NCI-H2107 (cell line): ENCODE measurements at regions not wholly inside any gene's neighbourhood (a gene's known extent, or its start where the extent isn't known, plus 50 kb on each side); places are given as distances from the start of the nearest gene placed in this dataset.

Experiments
- DNase-seq: peaks from one replicate; lab custom pipeline; 2025; lab: John Stamatoyannopoulos, UW

DNA sequence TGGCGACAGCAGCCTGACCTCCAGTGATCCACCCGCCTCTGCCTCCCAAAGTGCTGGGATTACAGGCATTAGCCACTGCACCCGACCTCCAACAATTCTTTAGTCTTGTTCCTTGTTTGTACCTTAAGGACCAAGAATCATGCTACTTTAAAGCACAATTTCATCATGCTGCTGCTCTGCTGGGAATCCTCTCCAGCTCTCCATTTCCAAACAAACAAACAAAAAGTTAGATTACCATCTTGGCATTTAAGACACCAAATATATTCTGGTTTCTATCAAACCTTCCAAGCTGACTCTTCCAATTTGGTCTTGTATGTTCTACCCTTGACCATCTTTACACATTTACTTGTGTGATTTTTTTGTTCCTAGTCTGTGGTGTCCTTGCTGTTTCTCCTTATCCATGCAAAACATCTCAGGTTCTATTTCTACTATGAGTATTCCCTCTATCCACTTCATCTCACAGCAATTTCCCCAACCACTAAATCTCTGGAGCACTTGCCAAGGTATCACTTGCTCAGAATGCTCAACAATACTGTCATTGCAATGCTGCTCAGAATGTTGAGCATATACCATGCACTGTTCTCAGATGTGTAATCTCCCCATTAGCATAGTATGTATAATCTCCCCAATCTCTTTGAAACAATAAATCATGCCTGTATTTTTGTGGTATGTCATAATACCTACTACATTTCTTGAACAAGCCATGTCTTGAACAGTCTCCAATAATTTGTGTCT lies 73.2 kb upstream of the GALNT5 start:
- DNase-seq = no peak

GRCh38 chr2:157185476-157186227 lies 71.9 kb upstream of the GALNT5 start:
- no peak for DNase-seq

GRCh38 chr2:157190151-157190550 lies 67.4 kb upstream of the GALNT5 start:
- DNase-seq = no peak

DNA sequence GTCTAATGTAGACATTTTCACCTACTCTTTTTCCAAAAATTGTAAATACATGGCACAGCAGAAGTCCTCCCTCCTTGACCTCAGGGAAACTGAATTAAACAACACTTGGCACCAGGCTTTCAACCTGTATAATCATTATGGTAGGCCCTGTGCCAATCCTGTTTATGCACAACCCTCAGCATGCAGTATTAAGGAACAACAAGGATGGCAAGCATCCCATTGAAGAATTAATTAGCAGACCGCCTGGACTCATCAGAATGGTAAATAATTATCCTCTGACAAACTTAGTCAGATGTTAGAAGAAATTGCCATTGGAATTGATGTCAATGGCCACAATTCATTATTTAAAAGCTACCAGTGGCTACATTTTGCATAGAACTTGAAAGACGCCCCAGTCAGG lies 66.3 kb upstream of the GALNT5 start:
- DNase-seq = no peak

- DNase-seq = no peak
These were observed 64.8 kb upstream of the GALNT5 start for GRCh38 chr2:157192445-157193423.

DNA sequence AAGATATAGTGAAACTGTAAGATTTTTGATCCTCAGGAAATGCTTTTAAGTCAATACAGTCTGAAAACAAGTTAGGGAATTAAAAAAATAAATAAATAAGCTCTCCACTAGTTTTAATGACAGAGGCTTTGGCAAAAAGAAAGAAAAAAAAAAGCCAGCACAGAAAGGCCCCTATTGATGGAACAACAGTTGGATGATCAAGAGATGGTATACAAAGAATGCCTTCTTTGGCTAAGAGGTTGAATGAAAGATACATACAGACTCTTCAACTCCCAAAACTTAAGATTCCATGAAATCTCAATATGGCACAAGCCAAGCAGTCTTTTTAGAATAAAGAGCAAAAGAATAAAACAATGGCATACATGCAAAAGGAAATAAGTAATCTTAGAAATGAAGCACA lies 64.0 kb upstream of the GALNT5 start:
- no peak for DNase-seq

- DNase-seq = peak; percentile 4
These were observed 63.3 kb upstream of the GALNT5 start for GRCh38 chr2:157194097-157194688.

- no peak for DNase-seq
These were observed 62.7 kb upstream of the GALNT5 start for GRCh38 chr2:157194844-157195243.

- DNase-seq = no peak
These were observed 60.5 kb upstream of the GALNT5 start for GRCh38 chr2:157196956-157197355.

GRCh38 chr2:157197848-157198247 lies 59.7 kb upstream of the GALNT5 start:
- no peak for DNase-seq

DNA sequence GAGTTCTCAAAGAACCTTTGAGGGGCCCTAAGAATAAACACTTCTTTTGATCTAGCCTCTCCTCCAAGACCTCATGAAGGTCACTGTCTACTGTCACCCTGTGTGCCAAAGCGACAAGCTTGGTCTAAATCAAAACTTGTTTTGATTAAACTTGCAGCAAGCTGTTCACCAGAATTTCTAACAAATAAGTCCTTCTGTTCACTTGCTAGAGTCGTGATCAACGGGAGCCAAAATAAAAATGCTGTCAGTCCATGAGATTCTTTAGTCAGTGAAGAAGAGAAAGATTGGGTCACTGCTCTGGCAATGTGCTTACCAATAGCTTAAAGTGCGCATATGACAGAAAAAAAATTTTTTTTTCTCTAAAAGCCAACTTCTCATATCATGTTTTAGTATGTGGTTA lies 53.9 kb upstream of the GALNT5 start:
- DNase-seq = no peak

GRCh38 chr2:157204401-157204800 lies 53.1 kb upstream of the GALNT5 start:
- no peak for DNase-seq

DNA sequence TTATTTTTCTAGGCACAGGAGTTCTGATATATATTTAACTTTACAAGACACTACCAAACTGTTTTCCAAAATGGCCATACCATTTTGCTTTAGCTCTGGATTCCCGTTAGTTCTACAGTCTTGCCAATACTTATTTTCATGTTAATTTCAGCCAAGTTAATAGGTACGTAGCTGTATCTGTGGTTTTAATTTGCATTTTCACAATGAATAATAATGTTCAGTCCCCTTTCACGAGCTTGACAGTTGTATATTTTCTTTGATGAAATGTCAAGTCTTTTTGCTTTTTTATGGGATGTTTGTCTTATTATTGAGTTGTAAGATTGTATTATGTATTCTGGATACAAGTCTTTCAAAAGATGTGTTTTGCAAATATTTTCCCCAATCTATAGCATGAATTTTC lies 50.6 kb upstream of the GALNT5 start:
- no peak for DNase-seq
